ENCODE measurements at regions not wholly inside any gene's neighbourhood (a gene's known extent, or its start where the extent isn't known, plus 50 kb on each side); places are given as distances from the start of the nearest gene placed in this dataset.
"Not testable (repeated sequence)": the region's sequence is repeated elsewhere in the genome, so short reads cannot be mapped to it uniquely, and the experiment has no call there.

DNA sequence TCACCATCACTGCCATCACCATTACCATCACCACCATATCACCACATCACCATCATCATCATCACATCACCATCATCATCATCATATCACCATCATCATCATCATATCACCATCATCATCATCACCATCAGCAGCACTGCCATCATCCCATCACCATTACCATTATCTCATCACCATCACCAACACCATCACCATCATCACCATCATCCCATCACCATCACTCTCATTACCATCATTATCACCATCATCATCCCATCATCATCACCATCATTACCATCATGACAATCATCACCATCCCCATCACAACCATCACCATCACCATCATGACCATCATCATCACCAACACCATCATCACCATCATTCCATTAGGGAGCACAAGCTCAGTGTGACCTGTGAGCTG is 318.0 kb downstream of the ADGRD1 start:
- no peak for DNase-seq (ENCODE audit: low read depth in 4 of 4, low spot score in 2 of 4)

DNA sequence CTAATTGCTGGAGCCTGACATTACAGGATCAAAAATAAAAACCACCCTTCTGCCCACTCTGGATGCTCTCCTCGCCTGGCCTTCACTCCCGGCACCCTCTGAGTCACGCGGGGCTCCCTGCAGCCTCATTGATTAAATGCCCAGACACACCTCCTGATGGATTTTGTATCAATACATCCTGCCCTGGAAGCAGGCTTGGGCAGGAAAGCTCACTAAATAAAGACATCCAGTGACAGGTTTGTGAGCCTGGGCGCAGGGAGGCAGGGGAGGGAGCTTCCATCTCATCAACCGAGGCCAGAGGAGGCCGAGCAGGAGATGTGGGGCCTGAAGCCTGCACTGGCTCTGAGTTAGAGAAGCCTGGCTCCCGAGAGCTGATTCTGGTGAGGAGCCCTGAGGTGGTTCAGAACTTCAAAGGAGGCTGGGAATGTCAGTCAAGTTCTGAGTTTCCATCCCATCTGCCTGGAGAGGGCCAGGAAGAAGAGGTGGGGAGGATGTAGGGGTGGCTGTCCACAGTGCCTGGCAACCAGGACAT is 318.6 kb downstream of the ADGRD1 start:
- not testable (repeated sequence) for DNase-seq (ENCODE audit: low read depth in 4 of 4, low spot score in 2 of 4)

DNA sequence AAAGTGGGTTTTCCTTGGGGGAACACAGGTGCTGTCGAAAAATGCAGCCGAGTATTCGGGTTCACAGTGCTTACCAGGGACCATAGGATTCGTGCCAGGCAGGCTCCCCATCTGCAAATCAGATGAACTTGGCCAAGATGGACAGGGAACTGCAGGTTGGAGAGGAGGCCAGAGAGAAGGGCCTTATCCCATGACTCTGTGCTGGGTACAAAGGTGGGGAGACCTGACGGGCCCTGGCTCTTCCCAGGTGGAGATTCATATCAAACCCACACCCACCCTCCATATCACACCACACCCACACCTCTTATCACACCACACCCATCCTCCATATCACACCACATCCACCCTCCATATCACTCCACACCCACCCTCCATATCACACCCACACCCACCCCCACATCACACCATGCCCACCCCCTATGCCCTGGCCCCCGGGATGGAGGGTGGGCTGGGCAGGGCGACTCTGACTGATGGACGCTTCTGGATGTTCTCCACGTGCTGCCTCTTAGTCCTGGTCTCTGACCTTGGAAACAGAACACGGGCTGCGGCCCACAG is 319.7 kb downstream of the ADGRD1 start:
- no peak for DNase-seq (ENCODE audit: low read depth in 4 of 4, low spot score in 2 of 4)

DNA sequence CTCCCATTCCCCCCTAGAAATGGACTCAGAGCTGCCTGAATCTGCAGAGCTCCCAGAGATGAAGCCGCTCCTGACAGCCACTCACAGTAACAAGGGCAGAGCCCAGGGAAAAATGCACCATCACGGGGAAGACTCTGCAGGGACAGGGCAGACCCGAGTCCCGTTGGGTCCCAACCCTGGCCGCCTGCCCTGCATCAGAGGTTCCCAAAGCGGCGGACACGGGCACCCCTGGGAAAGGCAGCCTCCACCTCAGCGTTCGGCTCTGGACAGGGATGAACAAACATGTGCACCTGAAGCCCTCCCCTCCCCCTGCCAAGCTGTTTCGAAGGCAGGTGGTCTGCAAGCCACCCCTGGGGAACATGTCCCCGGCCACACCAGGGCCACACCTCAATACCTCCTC is 320.4 kb downstream of the ADGRD1 start:
- DNase-seq (ENCODE audit: low read depth in 4 of 4, low spot score in 2 of 4): no peak

DNA sequence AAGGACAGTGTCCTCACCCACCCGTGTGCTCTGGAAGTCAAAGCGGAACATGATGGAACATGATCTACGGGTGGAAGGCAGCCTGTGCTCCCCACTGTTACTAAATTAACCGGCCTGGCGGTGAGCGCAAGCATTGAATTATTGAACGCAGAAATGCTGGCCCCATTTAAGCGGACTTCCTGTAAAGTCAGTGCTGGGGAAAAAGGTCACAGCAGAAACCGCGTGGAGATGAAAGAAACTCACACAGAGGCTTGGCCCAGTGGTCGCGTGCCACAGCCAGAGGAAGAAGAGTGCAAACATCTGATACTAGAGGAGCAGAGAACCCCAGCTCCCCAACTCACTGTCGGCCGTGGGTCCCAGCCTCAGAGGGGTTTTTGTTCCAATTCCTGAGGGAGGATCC is 321.2 kb downstream of the ADGRD1 start:
- DNase-seq (ENCODE audit: low read depth in 4 of 4, low spot score in 2 of 4): no peak

- DNase-seq (ENCODE audit: low read depth in 4 of 4, low spot score in 2 of 4): no peak
Observed at GRCh38 chr12:131275824-131276223, 322.1 kb downstream of the ADGRD1 start.

GRCh38 chr12:131276501-131277185 is 322.9 kb downstream of the ADGRD1 start:
- DNase-seq (ENCODE audit: low read depth in 4 of 4, low spot score in 2 of 4): no peak

GRCh38 chr12:131277186-131278091 is 323.7 kb downstream of the ADGRD1 start:
- not testable (repeated sequence) for DNase-seq (ENCODE audit: low read depth in 4 of 4, low spot score in 2 of 4)

DNA sequence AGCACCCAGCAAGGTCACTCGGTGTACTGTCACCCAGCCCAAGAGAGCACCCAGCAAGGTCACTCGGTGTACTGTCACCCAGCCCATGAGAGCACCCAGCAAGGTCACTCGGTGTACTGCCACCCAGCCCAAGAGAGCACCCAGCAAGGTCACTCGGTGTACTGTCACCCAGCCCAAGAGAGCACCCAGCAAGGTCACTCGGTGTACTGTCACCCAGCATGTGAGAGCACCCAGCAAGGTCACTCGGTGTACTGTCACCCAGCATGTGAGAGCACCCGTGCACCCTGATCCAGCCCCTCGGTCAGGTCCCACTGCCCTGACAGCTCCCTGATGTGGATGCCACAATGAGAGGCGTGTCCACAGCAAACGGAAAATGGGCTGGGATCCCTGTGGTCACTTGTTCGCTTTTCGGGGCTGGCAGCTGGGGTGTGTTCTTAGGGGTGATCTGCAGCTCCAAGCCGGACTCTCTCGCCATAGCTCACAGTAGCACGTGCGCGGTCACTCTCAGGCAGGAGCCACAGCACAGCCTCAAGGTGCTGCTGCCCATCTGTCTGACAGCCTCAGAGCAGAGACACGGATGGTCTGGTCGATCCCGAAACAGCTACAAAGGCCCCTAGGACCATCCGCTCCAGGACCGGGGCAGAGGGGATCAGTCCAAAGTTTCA is 324.9 kb downstream of the ADGRD1 start:
- not testable (repeated sequence) for DNase-seq (ENCODE audit: low read depth in 4 of 4, low spot score in 2 of 4)

GRCh38 chr12:131279281-131279921 is 325.7 kb downstream of the ADGRD1 start:
- DNase-seq (ENCODE audit: low read depth in 4 of 4, low spot score in 2 of 4): no peak

DNA sequence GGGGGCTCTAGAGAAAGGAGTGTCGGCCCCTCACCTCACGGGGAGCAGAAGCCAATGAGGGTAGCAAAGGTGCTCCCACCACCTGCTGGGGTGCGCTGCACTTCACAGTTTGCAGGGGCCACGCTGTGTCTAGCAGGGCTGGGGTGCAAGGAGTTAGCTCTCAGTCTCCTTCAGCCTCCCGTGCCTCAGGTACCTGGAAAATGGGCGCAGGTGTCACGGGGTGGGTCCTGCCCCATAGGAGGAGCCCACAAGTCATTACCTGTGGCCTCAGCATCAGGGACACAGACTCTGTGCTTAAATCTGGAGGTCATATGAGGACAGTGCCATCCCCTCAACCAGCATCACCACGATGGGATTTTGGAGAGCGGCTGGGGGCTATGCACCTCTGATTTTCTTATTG is 326.7 kb downstream of the ADGRD1 start:
- DNase-seq (ENCODE audit: low read depth in 4 of 4, low spot score in 2 of 4): no peak

DNA sequence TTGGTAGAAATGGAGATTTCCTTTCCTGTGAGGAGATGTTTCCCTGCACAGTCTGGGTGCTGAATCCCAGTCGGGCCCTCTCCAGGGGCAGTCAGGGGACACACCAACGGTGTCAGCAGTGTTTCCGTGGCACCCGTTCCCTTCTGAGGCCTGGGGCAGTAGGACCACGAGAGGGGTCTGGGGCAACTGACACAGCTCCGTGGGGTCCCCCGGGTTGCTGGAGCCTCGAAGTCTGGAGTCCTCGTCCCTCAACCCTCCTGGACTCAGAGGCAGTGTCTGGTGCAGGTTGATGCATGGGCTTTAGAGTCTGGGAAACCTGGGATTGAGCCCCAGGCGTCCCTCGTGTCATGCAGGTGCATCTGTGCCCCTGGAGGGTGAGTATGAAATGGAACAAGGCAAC is 327.3 kb downstream of the ADGRD1 start:
- no peak for DNase-seq (ENCODE audit: low read depth in 4 of 4, low spot score in 2 of 4)

DNA sequence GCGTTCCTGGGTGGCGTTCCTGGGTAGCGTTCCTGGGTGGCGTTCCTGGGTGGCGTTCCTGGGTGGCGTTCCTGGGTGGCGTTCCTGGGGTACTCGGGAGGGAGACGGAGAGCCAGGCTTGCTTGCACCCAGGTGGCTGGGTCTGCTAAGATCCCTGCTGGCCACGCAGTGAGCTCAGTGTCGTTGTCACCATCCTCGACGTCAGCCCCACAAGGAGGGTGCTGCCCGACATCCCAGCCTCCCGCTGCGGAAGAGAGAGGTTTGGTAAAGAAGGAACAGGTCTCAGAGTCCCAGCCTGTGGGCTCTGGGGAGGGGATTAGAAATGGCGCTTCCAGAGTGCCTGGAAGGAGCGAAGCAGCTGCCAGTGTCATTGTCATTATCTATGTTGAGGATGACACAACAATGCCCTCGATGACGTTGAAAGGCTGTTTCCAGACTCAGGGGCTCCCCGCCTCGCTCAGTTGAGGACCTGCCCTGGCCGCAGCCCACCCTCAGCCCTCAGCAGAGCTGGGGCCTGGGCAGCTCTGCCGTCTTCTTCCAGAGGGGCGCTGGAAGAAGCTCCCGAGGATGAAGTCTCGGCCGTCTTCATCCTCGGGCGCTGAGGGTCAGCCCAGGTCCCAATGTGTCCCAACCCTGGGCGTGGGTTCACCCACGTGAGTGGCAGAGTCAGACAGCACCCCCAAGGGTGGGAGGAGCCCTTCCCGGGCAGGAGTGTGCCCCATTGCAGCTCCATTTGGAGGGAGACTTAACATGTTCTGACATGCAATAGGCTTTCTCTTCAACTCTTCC is 328.8 kb downstream of the ADGRD1 start:
- no peak for DNase-seq (ENCODE audit: low read depth in 4 of 4, low spot score in 2 of 4)

- DNase-seq (ENCODE audit: low read depth in 4 of 4, low spot score in 2 of 4): no peak
Observed at GRCh38 chr12:131283191-131283861, 329.6 kb downstream of the ADGRD1 start.

GRCh38 chr12:131283862-131284825 is 330.4 kb downstream of the ADGRD1 start:
- DNase-seq (ENCODE audit: low read depth in 4 of 4, low spot score in 2 of 4): not testable (repeated sequence)

DNA sequence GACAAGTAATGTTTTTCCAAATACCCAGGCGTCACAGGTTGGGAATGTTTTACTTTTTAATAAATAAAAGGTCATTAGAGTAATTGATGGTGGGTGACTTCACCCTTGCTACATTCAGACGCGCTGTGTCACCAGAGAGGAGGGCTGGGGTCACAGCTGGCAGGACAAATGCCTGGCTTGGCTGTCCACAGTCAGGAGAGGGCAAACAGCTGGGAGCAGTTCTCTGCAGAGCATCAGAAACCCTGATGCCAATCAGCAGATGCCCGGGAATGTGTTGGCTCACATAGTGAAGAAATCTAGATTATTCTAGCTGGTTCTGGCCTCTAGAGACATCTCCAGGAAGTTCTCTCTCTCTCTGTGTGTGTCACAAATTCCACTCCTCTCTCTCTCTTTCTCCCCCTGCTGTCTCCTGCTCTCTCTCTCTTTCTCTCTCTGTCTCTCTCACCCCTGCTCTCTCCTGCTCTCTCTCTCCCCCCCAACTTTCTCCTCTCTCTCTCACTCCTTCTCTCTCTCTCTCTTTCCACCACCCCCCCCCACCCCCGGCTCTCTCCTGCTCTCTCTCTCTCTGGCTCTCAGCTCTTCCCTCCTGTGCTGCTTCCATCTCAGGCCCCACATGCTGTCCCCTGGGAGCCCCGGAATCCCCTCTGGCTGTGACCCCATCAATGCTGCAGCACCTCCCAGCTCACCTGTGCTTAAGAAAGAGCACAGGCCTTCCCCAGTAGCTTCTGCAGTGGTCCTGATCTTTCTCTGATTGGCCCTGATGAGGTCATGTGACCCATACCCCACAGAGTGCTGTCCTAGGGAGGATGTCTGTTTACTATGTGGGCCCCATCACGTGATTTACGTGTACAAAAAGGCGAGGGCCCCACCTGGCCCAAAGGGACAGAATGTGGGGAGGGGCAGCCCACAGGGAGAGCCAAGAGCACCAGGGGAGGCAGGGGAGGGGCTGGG is 331.5 kb downstream of the ADGRD1 start:
- not testable (repeated sequence) for DNase-seq (ENCODE audit: low read depth in 4 of 4, low spot score in 2 of 4)

- not testable (repeated sequence) for DNase-seq (ENCODE audit: low read depth in 4 of 4, low spot score in 2 of 4)
Observed at GRCh38 chr12:131285905-131286295, 332.2 kb downstream of the ADGRD1 start.
